NAMALWA (cell line): ENCODE measurements at regions not wholly inside any gene's neighbourhood (a gene's known extent, or its start where the extent isn't known, plus 50 kb on each side); places are given as distances from the start of the nearest gene placed in this dataset.
A peak's percentile ranks its signal among the peaks of the same experiment; 100 is the strongest.
"Not testable (repeated sequence)": the region's sequence is repeated elsewhere in the genome, so short reads cannot be mapped to it uniquely, and the experiment has no call there.

Source experiments
- DNase-seq: peaks from one replicate; pipeline ENCODE4 v3.0.0-alpha.2; 2015; ENCODE audit warnings: low spot score

DNA sequence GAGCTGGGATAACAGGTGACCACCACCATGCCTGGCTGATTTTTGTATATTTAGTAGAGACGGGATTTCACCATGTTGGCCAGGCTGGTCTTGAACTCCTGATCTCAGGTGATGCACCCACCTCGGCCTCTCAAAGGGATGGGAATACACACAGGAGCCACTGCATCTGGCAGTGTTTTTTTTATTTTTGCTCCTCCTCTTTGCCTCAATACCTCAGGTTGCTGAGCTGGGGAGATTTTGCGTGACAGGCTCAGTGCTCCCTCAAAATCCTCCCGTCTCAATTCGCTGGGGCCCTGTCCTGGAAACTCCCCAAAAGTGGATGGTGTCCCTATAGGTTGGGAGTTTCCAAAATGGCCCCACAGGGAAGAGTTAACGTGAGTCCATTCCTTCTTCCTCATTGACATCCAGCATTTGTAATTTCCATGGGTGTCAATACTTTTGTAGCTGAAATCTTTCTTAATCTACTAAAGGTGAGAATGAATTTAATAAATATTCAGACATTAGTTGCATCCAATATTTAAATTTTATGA is 71.8 kb downstream of the GGTLC2 start:
- DNase-seq, result no peak

DNA sequence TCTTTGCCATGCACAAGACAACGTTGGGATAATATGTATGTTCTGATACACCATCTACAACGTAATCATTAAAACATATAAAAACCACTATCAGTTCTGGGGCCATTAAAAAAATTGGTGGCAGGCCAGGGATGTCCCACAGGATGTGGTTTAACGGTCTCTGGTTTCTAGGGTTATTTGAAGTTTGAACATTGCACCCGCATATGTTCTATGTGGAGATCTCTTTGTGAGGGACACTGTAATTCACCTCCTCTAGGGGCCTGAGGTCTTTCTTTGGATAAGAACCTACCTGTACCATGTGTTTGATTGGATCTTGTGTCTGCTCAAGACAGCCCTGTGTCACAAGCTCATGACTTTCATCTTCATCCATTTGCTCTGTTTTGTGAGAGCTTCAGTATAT is 73.2 kb downstream of the GGTLC2 start:
- DNase-seq, result no peak

DNA sequence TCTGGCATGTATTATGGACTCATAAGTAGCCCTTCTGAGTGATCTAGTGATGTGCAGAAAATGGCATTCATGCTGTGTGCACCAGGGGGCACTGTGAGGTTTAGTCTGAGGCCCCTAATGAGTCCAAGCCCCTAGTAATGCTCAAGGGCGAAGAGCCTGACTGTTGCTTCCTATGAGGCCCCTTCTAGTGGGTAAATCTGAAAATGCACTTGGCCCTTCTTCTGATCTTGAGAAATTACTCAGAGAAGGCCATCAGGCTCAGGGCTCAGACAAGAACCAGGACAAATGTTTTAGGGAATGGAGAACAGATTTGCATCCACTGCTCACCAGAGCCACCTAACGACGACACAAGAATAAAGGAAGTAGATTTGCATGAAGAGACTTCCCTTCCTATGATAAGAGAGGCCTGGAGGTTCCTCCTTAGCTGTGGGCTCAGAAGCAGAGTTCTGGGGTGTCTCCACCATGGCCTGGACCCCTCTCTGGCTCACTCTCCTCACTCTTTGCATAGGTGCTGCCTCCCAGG is 75.8 kb downstream of the GGTLC2 start:
- DNase-seq, result peak; percentile 89

DNA sequence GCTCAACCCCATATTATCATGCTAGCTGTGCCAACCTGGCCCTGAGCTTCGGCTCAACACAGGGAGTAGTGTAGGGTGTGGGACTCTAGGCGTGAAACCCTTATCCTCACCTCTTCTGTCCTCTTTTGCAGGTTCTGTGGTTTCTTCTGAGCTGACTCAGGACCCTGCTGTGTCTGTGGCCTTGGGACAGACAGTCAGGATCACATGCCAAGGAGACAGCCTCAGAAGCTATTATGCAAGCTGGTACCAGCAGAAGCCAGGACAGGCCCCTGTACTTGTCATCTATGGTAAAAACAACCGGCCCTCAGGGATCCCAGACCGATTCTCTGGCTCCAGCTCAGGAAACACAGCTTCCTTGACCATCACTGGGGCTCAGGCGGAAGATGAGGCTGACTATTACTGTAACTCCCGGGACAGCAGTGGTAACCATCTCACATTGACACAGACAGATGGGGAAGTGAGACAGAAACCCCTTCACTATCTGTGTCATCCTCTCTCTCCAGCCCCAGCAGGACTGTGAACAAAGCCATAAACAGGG is 76.4 kb downstream of the GGTLC2 start:
- peak; percentile 48 for DNase-seq

DNA sequence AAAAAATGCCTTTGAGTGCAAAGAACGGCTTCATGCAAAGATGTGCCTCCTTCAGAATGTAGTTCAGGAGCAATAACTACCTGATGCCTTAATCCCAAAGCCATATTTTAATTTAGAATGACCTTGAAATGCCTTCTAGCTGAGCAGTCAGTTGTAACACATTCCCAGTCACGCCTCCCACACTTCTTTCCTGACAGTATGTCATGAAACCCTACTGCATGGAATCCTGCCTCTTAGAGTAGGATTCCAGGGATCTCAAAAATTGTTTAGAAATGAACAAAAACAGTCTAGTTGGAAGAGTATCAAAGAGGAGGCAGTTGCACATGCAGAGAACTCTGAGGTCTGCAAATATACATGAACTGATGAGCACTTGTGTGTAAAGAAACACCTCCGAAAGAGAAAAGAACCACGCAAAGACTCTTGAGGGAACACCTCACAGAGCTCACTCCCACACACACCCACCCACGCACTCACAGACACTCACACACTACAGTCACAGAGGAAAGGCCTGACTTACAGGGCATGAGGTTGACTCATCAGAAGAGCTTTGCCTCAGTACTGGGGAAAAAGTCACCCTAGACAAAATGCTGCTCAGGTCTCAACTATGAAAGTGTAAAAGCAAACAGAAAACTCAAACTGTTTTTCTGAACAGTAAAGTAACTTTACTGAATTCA is 77.4 kb downstream of the GGTLC2 start:
- no peak for DNase-seq

DNA sequence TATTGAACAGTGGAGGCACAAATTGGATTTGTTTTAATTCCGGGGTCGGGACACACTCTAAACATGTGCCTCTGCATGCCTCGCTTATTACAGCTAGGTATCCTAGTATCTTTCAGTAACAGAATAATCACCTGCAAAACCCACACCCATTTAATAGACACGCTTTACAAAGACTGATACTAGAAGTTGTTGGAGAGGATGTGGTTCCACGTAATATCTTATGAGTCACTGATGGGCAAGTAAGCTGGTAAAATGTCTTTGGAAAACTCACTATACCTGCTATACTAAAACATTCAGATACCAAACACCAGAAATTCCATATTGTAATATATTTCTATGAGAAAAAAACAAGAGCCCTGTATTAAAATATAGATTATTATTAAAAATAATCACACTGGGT is 84.0 kb downstream of the GGTLC2 start:
- DNase-seq, result no peak

DNA sequence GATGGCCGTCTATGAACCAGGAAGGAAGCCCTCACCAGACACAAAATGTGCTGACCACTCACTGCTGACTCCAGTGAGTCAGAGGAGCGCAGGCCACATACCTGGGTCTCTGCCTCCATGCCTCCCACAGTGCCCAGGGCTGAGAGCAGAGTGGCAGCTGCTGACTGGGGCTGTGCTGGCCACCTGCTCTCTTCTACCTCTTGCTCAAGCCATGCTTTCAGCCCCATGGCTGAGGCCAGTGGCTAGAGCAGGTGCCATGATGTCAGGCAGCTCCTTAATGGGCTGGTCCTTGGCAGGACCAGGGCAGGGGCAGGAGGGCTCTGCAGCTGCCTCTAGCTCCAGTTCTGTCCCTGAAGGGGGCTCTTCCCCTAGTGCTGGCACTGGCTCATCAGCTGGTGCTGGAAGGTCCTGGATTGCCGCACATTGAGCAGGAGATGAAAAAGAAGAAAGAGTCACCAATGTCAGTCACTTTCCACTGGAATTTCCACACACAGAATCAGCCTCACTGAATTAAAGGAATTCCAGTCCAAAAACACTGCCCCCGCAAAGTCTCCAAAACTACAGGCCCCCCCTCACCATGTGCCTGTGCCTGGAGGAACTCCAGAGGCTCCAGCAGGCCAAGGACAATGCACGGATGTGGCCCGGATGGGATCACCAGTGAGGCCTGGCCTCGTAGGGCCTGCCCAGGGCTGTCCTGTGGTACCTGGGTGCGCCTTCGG is 86.4 kb downstream of the GGTLC2 start:
- no peak for DNase-seq

DNA sequence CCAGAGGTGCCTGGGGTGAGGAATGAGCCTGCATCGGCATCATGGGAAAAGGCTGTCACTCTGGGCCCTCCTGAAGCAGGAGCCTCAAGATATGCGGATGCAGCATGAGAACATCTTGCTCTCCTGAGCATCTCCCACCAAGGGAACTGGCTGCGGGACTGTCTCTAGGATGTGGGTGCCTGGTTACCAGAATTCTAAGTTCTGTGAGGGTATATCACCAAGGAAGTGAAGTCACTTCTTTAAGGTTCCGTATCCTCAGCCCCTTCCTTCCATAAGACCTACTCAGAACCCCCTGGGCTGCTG is 86.9 kb downstream of the GGTLC2 start:
- DNase-seq, result no peak

DNA sequence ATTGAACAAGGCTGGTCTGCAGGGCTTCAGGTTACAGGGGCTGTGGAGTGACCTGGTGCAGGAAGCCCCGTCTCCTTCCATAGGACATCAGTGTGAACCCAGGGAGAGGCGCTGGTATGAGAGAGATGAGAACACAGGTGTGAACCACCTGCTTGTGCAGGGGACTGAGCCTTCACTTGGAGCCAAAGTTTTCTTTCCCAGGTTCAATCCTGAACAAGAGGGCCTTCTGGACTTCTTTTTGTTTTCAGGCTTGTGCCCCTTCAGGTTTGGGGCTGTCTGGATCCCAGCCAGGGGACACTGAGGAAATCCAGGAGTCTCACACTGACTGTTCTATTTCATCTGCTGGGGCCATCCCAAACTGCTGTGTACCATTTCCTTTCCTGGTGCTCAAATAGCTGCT is 88.6 kb downstream of the GGTLC2 start:
- not testable (repeated sequence) for DNase-seq

DNA sequence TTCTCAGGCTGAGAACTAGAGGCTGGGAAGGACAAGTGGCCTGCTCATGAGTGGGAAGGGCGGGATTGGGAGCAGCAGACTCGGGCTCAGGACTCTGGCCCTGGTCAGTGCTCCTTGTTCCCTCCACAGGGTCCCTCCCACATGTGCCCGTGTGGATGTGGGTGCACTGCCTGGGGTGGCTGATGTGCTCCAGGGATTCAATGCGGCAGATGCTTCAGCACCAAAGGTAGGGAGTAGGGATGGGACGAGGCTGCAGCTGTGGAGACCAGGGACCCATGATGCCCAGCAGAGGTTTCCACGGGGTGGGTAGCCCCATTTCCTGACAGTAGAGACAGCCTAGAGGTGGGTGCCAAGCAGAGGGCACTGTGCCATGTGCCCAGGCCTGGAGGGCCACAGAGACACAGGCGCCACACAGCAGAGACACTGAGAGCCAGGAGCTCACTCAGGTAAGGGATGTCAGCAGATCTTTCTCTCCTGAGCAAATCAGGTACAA is 89.5 kb downstream of the GGTLC2 start:
- no peak for DNase-seq

DNA sequence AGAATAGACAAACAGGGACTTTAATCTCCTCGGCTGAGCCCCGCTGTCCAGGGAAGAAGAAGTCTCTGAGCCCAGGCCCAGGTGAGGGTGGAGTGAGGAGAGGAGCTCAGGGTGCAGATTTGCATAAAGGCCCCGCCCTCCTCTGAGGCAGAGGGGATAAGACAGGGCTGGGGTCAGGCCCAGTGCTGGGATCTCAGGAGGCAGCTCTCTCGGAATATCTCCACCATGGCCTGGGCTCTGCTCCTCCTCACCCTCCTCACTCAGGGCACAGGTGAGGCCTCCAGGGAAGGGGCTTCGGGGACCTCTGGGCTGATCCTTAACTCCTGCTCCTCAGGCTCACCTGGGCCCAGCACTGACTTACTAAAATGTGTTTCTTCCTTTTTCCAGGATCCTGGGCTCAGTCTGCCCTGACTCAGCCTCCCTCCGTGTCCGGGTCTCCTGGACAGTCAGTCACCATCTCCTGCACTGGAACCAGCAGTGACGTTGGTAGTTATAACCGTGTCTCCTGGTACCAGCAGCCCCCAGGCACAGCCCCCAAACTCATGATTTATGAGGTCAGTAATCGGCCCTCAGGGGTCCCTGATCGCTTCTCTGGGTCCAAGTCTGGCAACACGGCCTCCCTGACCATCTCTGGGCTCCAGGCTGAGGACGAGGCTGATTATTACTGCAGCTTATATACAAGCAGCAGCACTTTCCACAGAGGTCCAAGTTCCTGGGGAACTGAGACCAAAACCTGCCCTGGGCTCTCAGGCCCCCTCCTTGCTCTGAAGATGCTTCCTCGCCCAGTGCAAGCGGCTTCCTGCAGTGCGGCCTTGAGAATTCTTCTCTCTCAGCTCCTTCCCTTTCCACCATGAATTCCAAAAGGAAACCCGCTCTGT is 90.2 kb downstream of the GGTLC2 start:
- not testable (repeated sequence) for DNase-seq

DNA sequence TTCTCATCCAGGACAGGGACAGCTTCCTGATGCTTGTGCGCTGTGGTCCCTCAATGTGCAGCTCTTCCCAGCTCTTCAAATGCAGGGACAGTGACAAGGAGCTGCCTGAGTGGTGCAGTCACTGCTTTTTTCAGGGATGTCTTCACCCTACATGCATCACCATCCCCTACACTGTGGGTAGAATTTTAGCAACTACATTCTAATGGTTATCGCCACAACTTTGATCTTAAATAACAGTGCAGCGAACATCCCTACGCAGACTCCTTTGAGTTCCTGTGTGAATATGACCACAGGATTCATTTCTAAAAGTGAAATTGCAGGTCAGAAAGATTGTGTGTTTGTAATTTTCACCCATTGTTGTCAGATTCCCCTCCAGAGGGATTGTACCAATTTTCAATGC is 90.9 kb downstream of the GGTLC2 start:
- DNase-seq, result not testable (repeated sequence)

DNA sequence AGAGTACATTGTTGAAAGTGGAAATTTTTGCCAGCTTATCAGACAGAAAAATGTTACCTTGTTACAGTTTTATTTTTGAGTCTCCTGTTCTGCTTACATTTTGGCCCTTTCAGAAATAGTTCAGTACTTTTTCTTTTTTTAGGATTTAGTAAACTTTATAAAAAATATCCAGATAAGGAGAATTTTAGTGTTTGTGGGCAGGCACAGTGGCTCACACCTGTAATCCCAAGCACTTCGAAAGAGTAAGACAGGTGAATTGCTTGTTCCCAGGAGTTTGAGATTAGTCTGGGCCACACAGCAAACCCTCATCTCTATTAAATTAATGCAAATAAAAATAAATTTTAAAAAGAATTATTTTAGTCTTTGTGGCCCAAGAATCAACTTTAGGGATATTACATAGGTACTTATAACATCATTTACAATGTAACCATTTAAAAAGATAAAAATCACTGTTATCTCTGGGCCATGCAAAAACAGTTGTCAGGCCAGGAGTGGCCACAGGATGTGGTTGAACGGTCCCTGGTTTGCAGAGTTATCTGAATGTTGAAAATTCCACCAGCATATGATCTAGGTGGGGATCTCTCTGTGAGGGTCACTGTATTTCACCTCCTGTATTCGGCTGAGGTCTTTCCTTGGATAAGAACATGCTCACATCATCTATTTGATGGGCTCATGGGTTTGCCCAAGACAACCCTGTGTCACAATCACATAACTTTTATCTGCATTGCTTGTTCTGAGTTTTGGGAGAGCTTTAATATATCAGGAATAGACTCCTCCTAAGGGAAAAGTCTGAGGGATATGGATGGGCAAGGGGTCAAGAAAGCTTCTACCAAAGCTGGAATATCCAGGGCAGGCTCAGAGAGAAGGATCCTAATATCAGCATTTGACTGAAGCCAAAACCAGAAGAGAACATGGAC is 91.5 kb downstream of the GGTLC2 start:
- no peak for DNase-seq

DNA sequence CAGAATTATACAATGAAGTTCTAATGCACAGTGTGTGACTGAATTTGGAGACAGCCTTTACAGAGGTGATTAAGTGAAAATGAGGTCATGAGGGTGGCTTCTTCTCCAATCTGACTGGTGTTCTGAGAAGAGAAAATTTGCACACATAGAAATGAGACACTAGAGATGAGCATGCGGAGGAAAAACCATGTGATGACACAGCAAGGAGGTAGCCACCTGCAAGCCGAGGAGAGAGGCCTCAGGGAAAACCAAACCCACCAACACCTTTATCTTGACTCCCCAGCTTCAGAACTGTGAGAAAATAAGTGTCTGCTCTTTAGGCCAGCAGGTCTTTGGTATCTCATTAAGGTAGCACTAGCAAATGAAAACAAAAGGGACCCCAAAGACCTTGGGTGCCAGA is 93.2 kb downstream of the GGTLC2 start:
- DNase-seq, result no peak

DNA sequence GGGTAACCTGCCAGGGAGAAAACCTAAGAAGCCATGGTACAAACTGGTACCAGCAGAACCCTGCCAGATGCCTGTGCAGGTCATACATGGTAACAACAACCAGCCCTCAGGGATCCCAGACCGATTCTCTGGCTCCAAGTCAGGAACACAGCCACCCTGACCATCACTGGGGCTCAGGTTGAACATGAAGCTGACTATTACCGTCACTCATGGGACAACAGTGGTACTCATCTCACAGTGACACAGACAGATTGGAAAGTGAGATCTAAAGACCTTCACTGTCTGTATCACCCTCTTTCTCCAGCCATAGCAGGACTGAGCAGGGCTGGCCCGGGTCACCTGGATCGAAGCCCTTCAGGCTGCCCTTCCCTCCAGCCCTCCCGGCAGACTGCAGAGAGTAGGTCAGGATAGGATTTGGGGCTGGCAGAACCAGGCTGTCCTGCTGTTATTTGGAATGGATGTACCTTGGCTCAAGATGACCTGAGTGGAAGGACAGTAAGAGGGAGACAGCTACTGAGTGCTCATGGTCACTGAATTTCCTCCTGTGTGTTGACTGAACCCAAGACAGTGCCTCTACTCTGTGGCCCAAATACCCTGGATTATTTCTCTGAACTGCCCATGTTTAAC is 94.7 kb downstream of the GGTLC2 start:
- no peak for DNase-seq

DNA sequence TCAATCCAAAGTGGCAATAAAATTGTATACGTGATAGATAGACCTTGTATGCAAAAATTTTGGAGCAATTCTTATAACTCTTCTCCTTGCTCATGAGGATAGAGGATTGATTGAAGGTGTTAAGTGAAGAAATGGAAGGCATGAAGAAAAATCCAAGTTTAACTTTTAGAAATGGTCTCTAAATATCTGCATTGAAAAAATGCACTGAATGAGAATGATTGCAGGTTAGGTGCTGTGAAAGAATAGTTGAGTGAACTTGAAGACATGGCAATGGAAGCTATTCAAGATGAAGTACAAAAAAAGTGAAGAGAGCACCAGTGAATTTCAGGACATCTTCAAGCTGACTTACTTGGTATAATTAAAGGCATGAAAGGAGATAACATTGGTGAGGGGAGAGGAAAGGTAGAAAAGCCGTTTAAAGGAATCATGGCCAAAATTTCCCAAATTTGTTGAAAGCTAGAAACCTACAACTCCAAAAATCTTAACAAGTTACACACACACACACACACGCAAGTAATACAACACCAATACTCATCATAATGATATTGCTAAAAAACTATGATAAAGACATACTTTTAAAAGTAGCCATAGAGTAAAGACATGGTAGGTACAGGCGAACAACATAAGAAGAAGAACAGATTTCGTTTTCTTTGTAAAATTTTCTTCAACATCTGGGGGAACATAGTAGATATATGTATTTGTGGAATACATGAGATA is 96.3 kb downstream of the GGTLC2 start:
- no peak for DNase-seq

DNA sequence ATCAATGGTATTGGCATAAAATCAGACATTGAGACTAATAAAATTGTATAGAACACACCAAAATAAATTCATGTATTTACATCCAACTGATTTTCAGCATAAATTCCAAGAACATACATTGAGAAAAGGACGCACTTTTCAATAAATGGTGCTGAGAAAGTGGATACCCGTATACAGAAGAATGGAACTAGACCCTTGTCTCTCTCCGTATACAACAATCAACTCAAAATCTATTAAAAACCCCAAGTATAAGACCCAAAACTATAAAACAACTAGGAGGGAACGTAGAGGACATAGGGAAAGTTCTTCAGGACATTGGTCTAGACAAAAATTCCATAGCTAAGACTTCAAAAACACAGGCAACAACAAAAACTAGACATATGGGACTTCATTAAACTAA is 97.4 kb downstream of the GGTLC2 start:
- no peak for DNase-seq

DNA sequence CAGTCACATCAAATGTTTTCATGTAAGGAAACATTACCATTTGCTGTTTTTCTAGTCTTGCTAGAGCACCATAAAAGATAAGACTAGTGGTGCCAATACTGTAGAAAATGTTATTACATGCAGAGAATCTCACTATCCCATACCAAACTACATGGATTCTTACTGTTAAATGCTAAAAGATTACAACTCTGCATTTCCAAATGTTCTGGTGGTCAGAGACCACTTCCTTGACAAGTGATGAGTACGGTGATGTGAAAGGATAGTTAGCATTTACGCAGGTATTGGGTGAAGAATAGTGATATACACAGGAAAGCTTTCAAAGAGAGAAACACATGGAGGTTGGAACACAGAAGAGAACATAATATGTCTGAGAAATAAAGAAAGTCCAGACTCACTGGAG is 98.2 kb downstream of the GGTLC2 start:
- DNase-seq, result no peak

DNA sequence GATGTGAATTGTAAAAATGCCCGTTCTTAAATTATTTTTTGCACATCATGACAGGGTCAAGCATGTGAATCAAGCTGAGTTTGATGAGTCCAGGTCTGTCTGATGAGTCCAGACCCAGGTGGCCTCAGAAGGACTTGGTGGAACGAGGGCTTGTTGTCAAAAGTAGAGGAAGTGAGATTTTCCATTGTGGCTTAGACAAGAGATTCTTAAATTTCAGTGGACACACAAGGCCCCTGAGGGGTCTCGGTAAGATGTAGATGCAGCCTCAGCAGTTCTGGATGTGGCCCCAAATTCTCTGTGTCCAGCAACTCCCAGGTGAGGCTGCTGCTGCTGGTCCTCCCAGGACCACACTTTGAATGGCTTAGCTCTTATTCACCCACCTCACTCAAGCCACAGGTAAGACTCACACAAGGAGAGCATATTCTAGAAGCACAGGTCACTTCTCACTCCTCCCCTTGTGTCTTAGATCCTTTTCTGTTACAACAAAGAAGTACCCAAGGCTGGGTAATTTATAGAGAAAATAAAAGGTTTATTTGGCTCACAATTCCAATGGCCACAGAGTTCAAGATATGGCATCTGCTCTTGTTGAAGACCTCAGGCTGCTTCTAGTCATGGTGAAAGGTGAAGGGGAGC is 98.8 kb downstream of the GGTLC2 start:
- DNase-seq, result no peak
